ENCODE measurements at regions not wholly inside any gene's neighbourhood (a gene's known extent, or its start where the extent isn't known, plus 50 kb on each side); places are given as distances from the start of the nearest gene placed in this dataset.

- no peak overlapping the region for H3T11ph ChIP-seq (ENCODE audit: low read length)
Measured at GRCh38 chr21:15141261-15141970, 76.6 kb upstream of the NRIP1 start.

More at GRCh38 chr21:15141261-15141970, 76.6 kb upstream of the NRIP1 start:
- no peaks in the 10 kb centered on the region for H4K20me1 ChIP-seq (ENCODE audit: control insufficient read depth, insufficient read depth, insufficient read length)
- Mint-ChIP-seq H3K4me1 (no peaks in the 10 kb centered on the region; a peak in 1 of 4 replicates), H3K9me3 (no peaks in the 10 kb centered on the region), H3K4me3 (no peak overlapping the region), H3K27ac (no peak overlapping the region), H3K27me3 (ENCODE audit: low read depth) (0 out of 2 replicates have a peak, but pooled peaks cover 2% of the 10 kb centered on the region), H3K36me3 (ENCODE audit: insufficient read depth in 1 of 3, low read depth in 3 of 3) (no peaks in the 10 kb centered on the region)
- no peak overlapping the region for H2BK20ac ChIP-seq (ENCODE audit: low read depth, low read length, poor library complexity, severe bottlenecking)
- no peak overlapping the region for H3K14ac ChIP-seq (ENCODE audit: insufficient read depth, low read length)
- no peaks in the 10 kb centered on the region for H3K9me3 ChIP-seq (ENCODE audit: control insufficient read depth, low read depth, low read length)
- no peak for TF ChIP-seq CTCF (conservative IDR thresholded peaks at IDR 0.05)
- H3K23me2 ChIP-seq (ENCODE audit: insufficient read length, low read depth, low read length, poor library complexity, severe bottlenecking) = no peaks in the 10 kb centered on the region
- no peak overlapping the region for H3K18ac ChIP-seq (ENCODE audit: insufficient read length, low read depth, low read length)
- no peak for DNase-seq
- H3K4me2 ChIP-seq (ENCODE audit: insufficient read depth, insufficient read length, low read length) = no peak overlapping the region
- no peaks in the 10 kb centered on the region for H3K79me1 ChIP-seq (ENCODE audit: insufficient read depth, low read depth, low read length, poor library complexity, severe bottlenecking)
- H2BK5ac ChIP-seq (ENCODE audit: insufficient read length, low read length) = no peak overlapping the region
- no peak overlapping the region for H3K4ac ChIP-seq (ENCODE audit: low read depth, low read length)
- H4K91ac ChIP-seq (ENCODE audit: insufficient read length, low read depth, low read length) = no peak overlapping the region
- no peak overlapping the region for H2AK5ac ChIP-seq (ENCODE audit: insufficient read length, low read length)
- H2BK15ac ChIP-seq (ENCODE audit: low read depth, low read length) = no peak overlapping the region
- WGBS (ENCODE audit: extremely low coverage, insufficient read length, low lambda C conversion rate) = no CpG with 5 or more reads among the region's 8 CpGs
- no peak overlapping the region for H3K9ac ChIP-seq (ENCODE audit: extremely low read depth, insufficient read length, low read length)
- no peaks in the 10 kb centered on the region for H3K27me3 ChIP-seq (ENCODE audit: insufficient read depth, low read length)
- no peaks in the 10 kb centered on the region for H3K79me2 ChIP-seq (ENCODE audit: insufficient read depth, low read length)
- no peaks in the 10 kb centered on the region for H3K4me1 ChIP-seq (ENCODE audit: insufficient read depth, low read length)
- no peak overlapping the region for H3K23ac ChIP-seq (ENCODE audit: insufficient read length, low read depth, low read length)
- H2BK120ac ChIP-seq (ENCODE audit: low read depth, low read length, poor library complexity, severe bottlenecking) = no peak overlapping the region
- no peak overlapping the region for H4K5ac ChIP-seq (ENCODE audit: insufficient read length, low read depth, low read length)
- no peak overlapping the region for H3K27ac ChIP-seq (ENCODE audit: insufficient read length, low read depth, low read length)
- no peak overlapping the region for H4K8ac ChIP-seq (replicated peaks; ENCODE audit: insufficient read length, low read depth, low read length)
- no peak overlapping the region for H3K56ac ChIP-seq (ENCODE audit: insufficient read length, low read depth, low read length)
- no peak overlapping the region for H2AFZ ChIP-seq (ENCODE audit: low read length)
- H2BK12ac ChIP-seq (ENCODE audit: insufficient read length, low read depth, low read length) = no peak overlapping the region
